Keratinocyte (primary cell): ENCODE measurements at regions not wholly inside any gene's neighbourhood (a gene's known extent, or its start where the extent isn't known, plus 50 kb on each side); places are given as distances from the start of the nearest gene placed in this dataset.

Experiments
- EZH2 ChIP-seq: IDR thresholded peaks from one replicate; pipeline ENCODE4 v1.6.1; 2012; ENCODE audit warnings: inconsistent platforms, mild to moderate bottlenecking, low read length, moderate library complexity
- TF ChIP-seq, protein P1 (sequence below), 3 experiments: IDR thresholded peaks in 1 of 3; conservative IDR thresholded peaks in 1 of 3; optimal IDR thresholded peaks in 1 of 3; 2 replicates in 2 of 3; 3 replicates in 1 of 3; pipeline versions ENCODE3 to v1.5.1; 2011; ENCODE audit warnings: low read length in 3 of 3, mild to moderate bottlenecking in 3 of 3, moderate library complexity in 2 of 3, control low read depth in 1 of 3, inconsistent platforms in 1 of 3; ENCODE audit not compliant: insufficient read depth in 2 of 3; ENCODE audit errors: extremely low read depth in 1 of 3

GRCh38 chr2:185074156-185074555, 475.8 kb downstream of the ZNF804A start:
- TF ChIP-seq, protein P1, sequence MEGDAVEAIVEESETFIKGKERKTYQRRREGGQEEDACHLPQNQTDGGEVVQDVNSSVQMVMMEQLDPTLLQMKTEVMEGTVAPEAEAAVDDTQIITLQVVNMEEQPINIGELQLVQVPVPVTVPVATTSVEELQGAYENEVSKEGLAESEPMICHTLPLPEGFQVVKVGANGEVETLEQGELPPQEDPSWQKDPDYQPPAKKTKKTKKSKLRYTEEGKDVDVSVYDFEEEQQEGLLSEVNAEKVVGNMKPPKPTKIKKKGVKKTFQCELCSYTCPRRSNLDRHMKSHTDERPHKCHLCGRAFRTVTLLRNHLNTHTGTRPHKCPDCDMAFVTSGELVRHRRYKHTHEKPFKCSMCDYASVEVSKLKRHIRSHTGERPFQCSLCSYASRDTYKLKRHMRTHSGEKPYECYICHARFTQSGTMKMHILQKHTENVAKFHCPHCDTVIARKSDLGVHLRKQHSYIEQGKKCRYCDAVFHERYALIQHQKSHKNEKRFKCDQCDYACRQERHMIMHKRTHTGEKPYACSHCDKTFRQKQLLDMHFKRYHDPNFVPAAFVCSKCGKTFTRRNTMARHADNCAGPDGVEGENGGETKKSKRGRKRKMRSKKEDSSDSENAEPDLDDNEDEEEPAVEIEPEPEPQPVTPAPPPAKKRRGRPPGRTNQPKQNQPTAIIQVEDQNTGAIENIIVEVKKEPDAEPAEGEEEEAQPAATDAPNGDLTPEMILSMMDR (optimal IDR thresholded peaks at IDR 0.05 in 1 of 3, IDR thresholded peaks at IDR 0.05 in 1 of 3, conservative IDR thresholded peaks at IDR 0.05 in 1 of 3; ENCODE audit: extremely low read depth in 1 of 3, insufficient read depth in 2 of 3, low read length in 3 of 3) = no peak
- TF ChIP-seq EZH2 = no peak
